GM12878 (cell line): ENCODE measurements at regions not wholly inside any gene's neighbourhood (a gene's known extent, or its start where the extent isn't known, plus 50 kb on each side); places are given as distances from the start of the nearest gene placed in this dataset.

ENCODE experiments used
- ATAC-seq: fragments of 200-7000 bp; cut with Tn5 transposase; 3 replicates; pipeline ENCODE4 v1.9.1; 2020; ENCODE audit warnings: mild to moderate bottlenecking, moderate library complexity
- BruUV-seq: library from RNA; stranded (reverse); fragments of 400-500 nt; replicated peaks from 2 replicates; lab custom pipeline; 2021; lab: Mats Ljungman, UMichigan
- CTCF ChIA-PET: fragments of 300-600 bp; sonication (Branson Sonifier 250); formaldehyde crosslinking; extraction: SDS; loops from one replicate; lab custom pipeline; 2021; ENCODE audit warnings: inconsistent platforms; lab: Yijun Ruan, JAX
- POLR2A ChIA-PET: fragments of 350-600 bp; formaldehyde crosslinking; extraction: SDS; loops from one replicate; lab custom pipeline; 2021; ENCODE audit warnings: inconsistent platforms; lab: Charles Lee
- RAD21 ChIA-PET: fragments of 300-600 bp; sonication (Branson Sonifier 250); formaldehyde crosslinking; loops from one replicate; lab custom pipeline; 2023; ENCODE audit warnings: antibody characterized with exemption; ENCODE audit not compliant: unreplicated experiment; lab: Charles Lee
- SMC1A ChIA-PET: fragments of 300-600 bp; sonication (Branson Sonifier 250); formaldehyde crosslinking; loops from one replicate; lab custom pipeline; 2023; ENCODE audit not compliant: unreplicated experiment, uncharacterized antibody; lab: Charles Lee
- DNase-seq: peaks from one replicate; pipeline ENCODE4 v3.0.0-alpha.2; 2011; ENCODE audit warnings: low read depth, low spot score
- FAIRE-seq: peaks from 3 replicates; lab custom pipeline; 2011; peaks lifted over from hg19 to GRCh38; lab: Jason Lieb, UNC
- H2AFZ ChIP-seq: 2 replicates; pipeline ENCODE4 v1.6.0; 2011; ENCODE audit warnings: low read depth, low read length, control low read depth; ENCODE audit not compliant: control insufficient read depth
- H3K27ac ChIP-seq: 2 replicates; pipeline ENCODE4 v1.5.1; 2011; ENCODE audit warnings: control low read depth; ENCODE audit not compliant: control insufficient read depth, insufficient read depth
- H3K27me3 ChIP-seq, 2 experiments: replicated peaks in 1 of 2; 2 replicates each; pipeline versions ENCODE4 v1.6.0 to v1.6.1; 2011; ENCODE audit warnings: low read length in 1 of 2; ENCODE audit not compliant: control insufficient read depth in 2 of 2, insufficient read depth in 2 of 2
- H3K36me3 ChIP-seq, 2 experiments: 2 replicates each; pipeline ENCODE4 v1.5.1; 2011; ENCODE audit warnings: low read length in 1 of 2; ENCODE audit not compliant: control insufficient read depth in 2 of 2, insufficient read depth in 2 of 2
- H3K4me1 ChIP-seq: 2 replicates; pipeline ENCODE4 v1.6.1; 2011; ENCODE audit warnings: mild to moderate bottlenecking, low read length, moderate library complexity, mixed read lengths; ENCODE audit not compliant: control insufficient read depth, insufficient read depth
- H3K4me2 ChIP-seq: 2 replicates; pipeline ENCODE4 v1.6.0; 2011; ENCODE audit warnings: control low read depth; ENCODE audit not compliant: control insufficient read depth, insufficient read depth
- H3K4me3 ChIP-seq: fragments of 200-600 bp; sonication (generic); 2 replicates; pipeline ENCODE4 v1.5.1; 2016
- H3K79me2 ChIP-seq: 2 replicates; pipeline ENCODE4 v1.6.0; 2011; ENCODE audit warnings: low read length; ENCODE audit not compliant: control insufficient read depth, insufficient read depth
- H3K9ac ChIP-seq: 2 replicates; pipeline ENCODE4 v1.8.0; 2011; ENCODE audit warnings: low read length, control low read depth, mixed read lengths; ENCODE audit not compliant: control insufficient read depth, insufficient read depth
- H3K9me3 ChIP-seq: replicated peaks from 3 replicates; pipeline ENCODE4 v1.5.1; 2011; ENCODE audit warnings: mild to moderate bottlenecking, low read length; ENCODE audit not compliant: control insufficient read depth, insufficient read depth
- H4K20me1 ChIP-seq: 2 replicates; pipeline ENCODE4 v1.6.0; 2011; ENCODE audit not compliant: control insufficient read depth, insufficient read depth
- EP300 ChIP-seq, 2 experiments: fragments of 150-350 bp in 1 of 2; IDR thresholded peaks; 2 replicates each; pipeline ENCODE4 v1.6.1; 2011 to 2012; ENCODE audit warnings: low read depth in 2 of 2, low read length in 2 of 2, borderline replicate concordance in 1 of 2, improper control_type of control experiment in 1 of 2, inconsistent platforms in 1 of 2; ENCODE audit not compliant: control insufficient read depth in 1 of 2
- HCFC1 ChIP-seq: fragments of 150-350 bp; IDR thresholded peaks from 2 replicates; pipeline ENCODE4 v1.6.1; 2014; ENCODE audit warnings: low read length
- HDAC2 ChIP-seq: fragments of 200-600 bp; sonication (generic); IDR thresholded peaks from 2 replicates; pipeline ENCODE4 v1.6.1; 2017
- IKZF1 ChIP-seq: fragments of 450-650 bp; conservative IDR thresholded peaks from 2 replicates; pipeline ENCODE4 v1.6.1; 2017; ENCODE audit warnings: antibody characterized with exemption, mild to moderate bottlenecking
- MYB ChIP-seq: fragments of 150-350 bp; IDR thresholded peaks from 2 replicates; pipeline ENCODE4 v1.6.1; 2014; ENCODE audit warnings: mild to moderate bottlenecking, low read depth, low read length, borderline replicate concordance
- POLR2AphosphoS5 ChIP-seq: IDR thresholded peaks from 2 replicates; pipeline ENCODE4 v1.6.1; 2011; ENCODE audit warnings: mild to moderate bottlenecking, low read length, inconsistent platforms
- RFX5 ChIP-seq: IDR thresholded peaks from 2 replicates; pipeline ENCODE4 v1.6.1; 2011; ENCODE audit warnings: low read depth, low read length, improper control_type of control experiment
- SMAD1 ChIP-seq: fragments of 450-650 bp; IDR thresholded peaks from 2 replicates; pipeline ENCODE4 v1.6.1; 2018; ENCODE audit warnings: mild to moderate bottlenecking, low read depth; ENCODE audit not compliant: partially characterized antibody
- SMARCA5 ChIP-seq: fragments of 450-650 bp; IDR thresholded peaks from 2 replicates; pipeline ENCODE4 v1.6.1; 2017; ENCODE audit warnings: mild to moderate bottlenecking
- TAF1 ChIP-seq: IDR thresholded peaks from 2 replicates; pipeline ENCODE4 v1.6.1; 2011; ENCODE audit warnings: mild to moderate bottlenecking, low read depth, low read length, borderline replicate concordance
- ZBTB11 ChIP-seq: fragments of 450-650 bp; formaldehyde crosslinking; IDR thresholded peaks from 2 replicates; pipeline ENCODE4 v1.5.0; 2022; ENCODE audit warnings: mild to moderate bottlenecking, missing genetic modification characterization
- ZSCAN29 ChIP-seq: fragments of 450-650 bp; IDR thresholded peaks from 2 replicates; pipeline ENCODE4 v1.6.1; 2017; ENCODE audit warnings: mild to moderate bottlenecking, moderate library complexity
- WGBS: methylation state at CpG from one replicate; pipeline ENCODE4 v1.1.6; 2016; ENCODE audit warnings: low lambda C conversion rate; ENCODE audit not compliant: insufficient replicate concordance, insufficient coverage; ENCODE audit errors: missing lambda C conversion rate; 5-methylcytosine and 5-hydroxymethylcytosine counted together
- in situ Hi-C: fragments of 300-500 bp; cut with MboI; formaldehyde crosslinking; loops from 9 replicates; pipeline ENCODE4 v1.14.3; 2018; ENCODE audit warnings: mixed read lengths
- intact Hi-C: fragments of 100-400 bp; cut with micrococcal nuclease; formaldehyde crosslinking; loops from one replicate; pipeline ENCODE4 v1.14.2; 2022; ENCODE audit not compliant: unreplicated experiment

DNA sequence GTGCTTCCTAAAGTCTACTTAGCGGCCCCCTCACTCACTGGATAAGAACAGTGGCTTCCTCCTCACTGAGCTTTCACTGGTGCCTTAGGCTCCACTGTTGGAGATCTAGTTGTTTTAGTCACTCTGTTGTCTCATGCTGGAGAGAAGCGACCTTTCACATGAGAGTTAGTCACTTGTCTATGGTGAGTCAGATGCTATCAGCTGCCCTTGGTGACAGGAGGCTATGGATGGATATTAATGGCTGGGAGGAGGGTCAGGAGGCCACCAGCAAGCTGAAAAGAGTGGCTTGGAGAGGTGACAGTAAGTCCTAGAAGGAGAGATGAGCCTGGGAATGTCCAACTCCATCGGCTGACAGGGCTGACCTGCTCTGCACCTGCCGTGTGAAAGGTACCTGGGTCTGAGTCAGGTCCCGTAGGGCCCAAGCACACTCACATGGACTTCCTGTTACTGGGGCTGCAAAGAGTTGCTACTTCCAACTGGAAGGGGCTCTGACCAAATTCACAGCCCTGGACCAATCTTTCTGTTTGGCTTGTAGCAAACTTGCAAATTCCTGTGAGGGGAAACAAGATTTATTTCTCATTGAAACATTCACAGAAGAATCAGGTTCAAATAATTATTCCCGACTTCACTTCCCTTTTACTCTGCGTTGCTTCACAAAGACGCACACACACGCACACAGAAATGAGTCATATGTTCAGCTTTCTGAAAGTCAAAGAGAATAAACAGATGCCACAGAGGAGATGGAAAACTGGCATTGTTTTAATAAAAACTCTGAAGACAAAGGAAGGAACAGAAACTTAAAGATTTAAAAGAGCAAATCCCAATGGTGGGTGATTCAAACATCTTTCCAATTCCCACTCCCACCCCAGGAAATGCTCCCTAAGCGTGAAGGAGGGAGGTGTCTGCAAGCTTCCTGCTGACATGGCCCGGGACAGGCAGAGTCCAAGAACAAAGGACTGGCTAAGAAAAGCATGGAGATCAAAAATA, 203.5 kb upstream of the TWIST2 start:
- ChIA-PET CTCF (no interaction called here), POLR2A (no interaction called here), RAD21 (no interaction called here), SMC1A (no interaction called here)
- no peak overlapping the region for H3K4me2 ChIP-seq
- no peak overlapping the region for H2AFZ ChIP-seq
- in situ Hi-C loops (no loop called here), intact Hi-C loops (no loop called here)
- H3K27me3 ChIP-seq, result no peaks in the 10 kb centered on the region
- H4K20me1 ChIP-seq, result no peaks in the 10 kb centered on the region
- no peak overlapping the region for H3K9ac ChIP-seq
- no TSS peak for BruUV-seq
- TF ChIP-seq TAF1 (no peak), ZBTB11 (CRISPR knock-in tag) (no peak), POLR2AphosphoS5 (no peak), MYB (no peak), ZSCAN29 (no peak), RFX5 (no peak), SMARCA5 (no peak), HDAC2 (no peak), EP300 (IDR thresholded peaks at IDR 0.05; ENCODE audit: borderline replicate concordance in 1 of 2, control insufficient read depth in 1 of 2, low read depth in 2 of 2, low read length in 2 of 2) (no peak), SMAD1 (no peak), HCFC1 (no peak), IKZF1 (no peak)
- no peaks in the 10 kb centered on the region for H3K4me1 ChIP-seq
- H3K9me3 ChIP-seq, result no peaks in the 10 kb centered on the region
- 5% methylated on average over 11 of the region's 11 CpGs for WGBS
- no peaks in the 10 kb centered on the region for H3K36me3 ChIP-seq
- DNase-seq (no peak), ATAC-seq (no peak), FAIRE-seq (no peak)
- H3K27ac ChIP-seq, result no peak overlapping the region
- H3K4me3 ChIP-seq, result no peak overlapping the region
- no peaks in the 10 kb centered on the region for H3K79me2 ChIP-seq
